HL-60 (cell line): ENCODE measurements at regions not wholly inside any gene's neighbourhood (a gene's known extent, or its start where the extent isn't known, plus 50 kb on each side); places are given as distances from the start of the nearest gene placed in this dataset.

Experiments
- DNase-seq, 2 experiments: peaks; one replicate each; pipeline ENCODE4 v3.0.0-alpha.2; 2010 to 2020; ENCODE audit warnings: low read depth in 1 of 2, low spot score in 1 of 2
- H3K27ac ChIP-seq: fragments of 250-450 bp; sonication (Bioruptor Pico); replicated peaks from 2 replicates; pipeline ENCODE4 v1.5.1; 2020; ENCODE audit warnings: mild to moderate bottlenecking, moderate library complexity
- H3K27me3 ChIP-seq: fragments of 250-450 bp; sonication (Bioruptor Pico); 2 replicates; pipeline ENCODE4 v1.5.1; 2021; ENCODE audit warnings: mild to moderate bottlenecking, moderate library complexity; ENCODE audit not compliant: insufficient read depth, poor library complexity, severe bottlenecking
- H3K4me3 ChIP-seq: replicated peaks from 2 replicates; pipeline ENCODE4 v1.5.1; 2011; ENCODE audit warnings: mild to moderate bottlenecking, control low read depth, low read length; ENCODE audit not compliant: insufficient read depth
- CTCF ChIP-seq: IDR thresholded peaks from one replicate; pipeline ENCODE4 v1.5.1; 2011; ENCODE audit warnings: low read length, control low read depth, inconsistent platforms; ENCODE audit not compliant: insufficient read depth
- GABPA ChIP-seq: IDR thresholded peaks from 2 replicates; pipeline ENCODE4 v1.6.1; 2012; ENCODE audit warnings: low read depth
- POLR2AphosphoS5 ChIP-seq: IDR thresholded peaks from 2 replicates; pipeline ENCODE4 v1.6.1; 2012; ENCODE audit warnings: low read depth
- REST ChIP-seq: IDR thresholded peaks from 2 replicates; pipeline ENCODE4 v1.6.1; 2012; ENCODE audit warnings: low read depth; ENCODE audit not compliant: insufficient replicate concordance
- SPI1 ChIP-seq: IDR thresholded peaks from 2 replicates; pipeline ENCODE4 v1.6.1; 2012; ENCODE audit warnings: low read depth, mild to moderate bottlenecking, borderline replicate concordance

- no peak for TF ChIP-seq REST
- no peak for TF ChIP-seq SPI1
- no peak for TF ChIP-seq POLR2AphosphoS5
- no peak for TF ChIP-seq GABPA
- peak in 1 of 2 experiments; percentile 4 for DNase-seq
- Histone ChIP-seq H3K27me3 (no peaks in the 10 kb centered on the region), H3K4me3 (no peak overlapping the region), H3K27ac (no peak overlapping the region)
These were observed 696.7 kb upstream of the TBX3 start for GRCh38 chr12:115380546-115381120.

- DNase-seq: no peak
- no peak for TF ChIP-seq REST
- no peak for TF ChIP-seq SPI1
- TF ChIP-seq POLR2AphosphoS5: no peak
- no peak for TF ChIP-seq GABPA
- no peak for TF ChIP-seq CTCF
- no peak overlapping the region for H3K4me3 ChIP-seq
- H3K27me3 ChIP-seq: no peaks in the 10 kb centered on the region
- H3K27ac ChIP-seq: no peak overlapping the region
These were observed 694.3 kb upstream of the TBX3 start for GRCh38 chr12:115378291-115378690.

GRCh38 chr12:115377779-115378178 is 693.8 kb upstream of the TBX3 start:
- TF ChIP-seq CTCF: no peak
- no peak for TF ChIP-seq POLR2AphosphoS5
- no peak for TF ChIP-seq GABPA
- TF ChIP-seq SPI1: no peak
- TF ChIP-seq REST: no peak
- H3K27ac ChIP-seq: no peak overlapping the region
- no peaks in the 10 kb centered on the region for H3K27me3 ChIP-seq
- DNase-seq: no peak
- no peak overlapping the region for H3K4me3 ChIP-seq
